GM18909 (cell line): ENCODE measurements at regions not wholly inside any gene's neighbourhood (a gene's known extent, or its start where the extent isn't known, plus 50 kb on each side); places are given as distances from the start of the nearest gene placed in this dataset.

Experiments used
- ATAC-seq: cut with Tn5 transposase; IDR thresholded peaks from one replicate; pipeline ENCODE4 v1.9.1; 2021; ENCODE audit warnings: mild to moderate bottlenecking; ENCODE audit not compliant: unreplicated experiment, poor library complexity

- no peak for ATAC-seq
Measured at GRCh38 chr11:45087086-45087899, 59.1 kb upstream of the PRDM11 start.

GRCh38 chr11:45087900-45088160 is 58.6 kb upstream of the PRDM11 start:
- ATAC-seq = no peak

DNA sequence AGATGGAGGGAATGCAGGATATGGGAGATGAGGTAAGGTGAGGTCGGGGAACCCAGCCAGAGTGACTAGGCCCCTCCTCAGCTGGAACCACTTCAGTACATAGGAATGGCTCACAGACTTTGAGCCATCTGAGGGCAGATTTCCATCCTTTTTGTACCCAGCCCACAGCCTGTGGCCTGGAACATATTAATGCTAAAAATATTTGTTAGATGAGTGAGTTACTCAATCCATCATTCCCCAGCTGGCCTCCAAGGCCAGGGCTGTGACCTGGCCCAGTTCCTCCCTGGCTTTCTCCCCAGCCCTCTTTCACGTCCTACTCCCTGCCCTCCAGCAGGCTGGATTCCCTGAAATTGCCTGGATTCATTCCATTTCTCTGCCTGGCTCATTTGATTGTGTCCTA is 57.2 kb upstream of the PRDM11 start:
- no peak for ATAC-seq

GRCh38 chr11:45089676-45090499 is 56.6 kb upstream of the PRDM11 start:
- ATAC-seq = no peak

DNA sequence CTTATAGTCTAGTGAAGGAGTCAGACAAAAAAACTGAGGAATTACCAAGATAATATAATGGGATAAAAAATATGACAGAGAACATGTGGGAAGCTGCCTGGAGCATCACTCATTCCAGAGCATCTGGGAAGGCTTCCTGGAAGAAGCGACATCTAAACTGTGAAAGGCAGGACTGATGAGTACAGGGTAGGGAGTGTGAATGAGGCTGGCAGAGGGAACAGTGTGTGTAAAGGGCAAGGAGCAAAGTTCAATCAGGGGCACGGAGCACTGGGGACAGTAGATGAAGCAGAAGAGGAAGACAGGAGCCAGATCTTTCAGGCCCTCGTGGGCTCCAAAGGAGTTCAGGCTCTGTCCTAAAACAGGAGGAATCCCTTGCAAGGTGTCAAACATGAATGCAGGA is 55.8 kb upstream of the PRDM11 start:
- no peak for ATAC-seq

DNA sequence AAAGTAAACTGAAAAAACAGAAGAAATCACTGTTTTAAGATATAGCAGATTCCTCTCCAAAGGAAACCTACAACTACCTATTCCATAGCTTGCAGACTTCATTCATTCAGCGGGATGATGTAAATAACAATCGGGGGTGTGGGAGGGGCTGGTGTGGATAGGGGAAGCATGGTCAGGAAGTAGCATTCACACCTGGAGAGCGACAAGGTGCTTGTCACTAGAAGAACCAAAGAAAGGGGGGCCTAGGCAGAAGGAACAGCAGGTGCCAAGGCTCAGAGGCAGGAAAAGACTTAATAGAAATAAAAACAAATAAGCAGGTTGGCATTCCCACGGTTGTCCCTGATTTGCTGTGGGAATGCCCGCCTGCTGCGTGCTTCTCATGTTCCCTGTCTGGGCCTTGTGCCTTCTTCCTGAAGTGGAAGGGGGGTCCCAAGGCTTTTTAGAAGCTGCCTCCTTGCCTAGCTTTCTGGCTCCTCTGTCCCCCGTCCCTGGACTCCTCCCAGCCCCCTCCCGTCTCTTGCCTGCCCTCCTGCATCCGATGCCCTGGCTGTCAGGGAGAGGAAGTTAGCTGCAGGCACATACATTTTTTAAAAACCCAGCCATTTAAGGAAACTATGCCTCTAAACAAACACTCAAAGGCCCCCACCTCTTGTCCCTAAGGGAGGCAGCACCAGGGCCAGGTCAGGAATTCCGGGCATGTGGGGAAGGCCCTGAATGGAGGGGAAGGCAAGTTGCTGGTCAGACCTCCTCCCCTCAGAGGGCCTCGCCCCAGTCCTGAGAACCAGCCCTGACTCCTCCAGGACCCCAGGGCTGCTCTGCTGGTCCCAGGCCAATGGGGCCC is 54.7 kb upstream of the PRDM11 start:
- no peak for ATAC-seq

DNA sequence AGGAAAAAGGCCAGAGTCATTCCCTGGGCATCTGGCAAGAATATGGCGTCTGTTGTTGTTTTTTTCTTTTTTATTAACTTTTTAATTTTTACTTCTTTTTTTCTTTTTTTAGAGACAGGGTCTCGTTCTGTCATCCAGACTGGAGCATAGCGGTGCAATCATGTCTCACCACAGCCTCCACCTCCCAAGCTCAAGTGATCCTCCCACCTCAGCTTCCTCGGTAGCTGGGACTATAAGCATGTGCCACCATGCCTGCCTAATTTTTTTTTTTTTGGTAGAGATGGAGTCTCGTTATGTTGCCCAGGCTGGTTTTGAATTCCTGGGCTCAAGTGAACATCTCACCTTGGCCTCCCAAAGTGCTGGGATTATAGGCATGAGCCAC is 54.0 kb upstream of the PRDM11 start:
- ATAC-seq = no peak

DNA sequence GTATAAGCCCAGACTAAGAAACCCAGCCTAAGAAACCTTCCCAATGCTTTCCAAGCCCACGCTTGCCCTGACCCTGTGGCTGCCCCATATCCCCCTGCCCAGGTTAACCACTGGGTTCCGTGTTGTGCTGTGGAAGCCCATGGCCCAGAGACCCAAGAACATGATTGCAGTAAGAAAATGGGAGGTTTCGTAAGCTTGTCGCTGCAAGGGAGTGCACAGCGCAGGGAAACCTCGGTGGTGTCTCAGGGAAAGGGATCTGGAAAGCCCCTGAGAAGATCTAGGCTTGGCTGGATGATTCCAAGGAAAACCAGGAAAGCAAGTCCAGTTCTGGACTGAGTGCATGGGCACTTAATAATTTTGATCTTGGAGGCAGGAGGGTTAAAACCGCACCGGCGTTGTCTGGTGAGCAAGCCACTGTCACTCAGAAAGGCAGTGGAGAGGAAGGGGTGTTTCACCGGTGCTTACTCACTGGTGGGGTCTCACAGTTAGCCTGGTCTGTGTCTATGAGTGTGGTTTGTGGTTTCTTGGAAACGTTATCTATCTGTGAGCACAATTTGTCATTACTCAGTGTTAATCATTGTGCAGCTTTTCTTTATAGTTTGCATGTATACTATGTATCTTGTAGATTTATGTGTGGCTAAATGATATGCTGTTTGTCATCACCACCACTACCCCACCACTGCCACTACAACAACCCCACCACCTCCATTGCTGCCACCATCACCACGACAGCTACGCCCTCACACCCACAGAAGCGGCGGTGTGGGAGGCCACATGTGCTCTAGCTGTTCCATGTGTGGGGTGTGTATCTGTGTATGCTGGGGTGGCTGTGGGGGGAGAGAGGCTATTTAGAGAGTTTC is 53.3 kb upstream of the PRDM11 start:
- ATAC-seq = no peak

- ATAC-seq = no peak
Measured at GRCh38 chr11:45093761-45094455, 52.5 kb upstream of the PRDM11 start.

DNA sequence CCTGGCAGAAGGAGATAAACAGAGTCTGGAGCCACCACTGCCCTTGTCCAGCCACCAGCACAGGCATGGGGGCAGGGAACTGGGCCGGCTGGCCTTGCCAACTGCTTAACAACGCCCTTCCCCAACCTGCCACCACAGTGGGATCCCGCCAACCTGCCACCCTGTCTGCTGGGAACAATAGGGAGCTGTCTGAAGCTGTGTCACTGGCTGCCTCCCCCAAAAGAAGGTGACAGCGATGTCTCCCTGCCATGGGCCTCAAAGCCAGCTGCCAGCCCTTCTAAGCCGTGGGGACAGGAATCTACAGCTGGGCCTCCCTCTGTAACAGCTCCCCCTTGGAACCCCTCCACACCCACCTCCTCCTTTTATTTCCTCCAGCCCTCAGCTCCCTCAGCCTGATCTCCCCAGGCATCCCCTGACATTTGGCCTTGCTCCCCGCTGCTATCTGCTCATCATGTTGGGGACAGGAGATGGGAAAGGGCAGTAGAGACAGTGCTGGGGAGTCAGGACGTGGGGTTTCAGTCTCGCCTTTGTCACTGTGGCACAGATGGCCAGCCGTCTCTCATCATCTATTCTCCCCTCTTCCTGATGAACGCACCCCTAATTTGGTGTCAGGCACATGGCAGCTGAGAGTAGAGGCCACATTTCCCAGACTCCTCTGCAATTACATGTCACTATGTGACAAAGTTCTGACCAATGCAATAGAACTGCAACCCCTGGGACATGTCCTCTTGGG is 51.3 kb upstream of the PRDM11 start:
- ATAC-seq = no peak

- no peak for ATAC-seq
Measured at GRCh38 chr11:45095691-45096010, 50.8 kb upstream of the PRDM11 start.

DNA sequence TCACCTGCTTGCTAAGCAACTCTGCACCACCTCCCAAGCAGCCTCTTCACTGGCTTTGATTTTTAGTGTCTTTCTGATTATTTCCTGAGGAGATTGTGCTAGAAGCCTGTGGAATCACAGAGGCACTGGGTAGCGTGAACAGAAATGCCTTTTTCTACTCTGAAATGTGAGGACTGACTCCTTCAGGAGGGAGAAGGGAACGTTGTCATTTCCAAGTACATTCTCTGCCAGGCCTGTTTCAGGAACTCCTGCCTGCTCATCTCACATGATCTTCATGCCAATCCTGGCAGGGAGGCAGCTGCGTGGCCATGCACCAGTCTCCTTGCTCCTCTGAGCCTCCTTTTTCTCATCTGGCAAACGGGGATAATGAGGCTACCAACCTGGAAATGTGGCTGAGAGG is 49.8 kb upstream of the PRDM11 start:
- no peak for ATAC-seq
